ENCODE measurements at regions not wholly inside any gene's neighbourhood (a gene's known extent, or its start where the extent isn't known, plus 50 kb on each side); places are given as distances from the start of the nearest gene placed in this dataset.

- TF ChIP-seq CTCF (IDR thresholded peaks at IDR 0.05 in 8 of 11, conservative IDR thresholded peaks at IDR 0.05 in 3 of 11), result no peak
- no peak for TF ChIP-seq POLR2AphosphoS5 (IDR thresholded peaks at IDR 0.05)
Measured at GRCh38 chr2:219969508-219969907, 342.1 kb downstream of the SLC4A3 start.
